GM23338 (cell line): ENCODE measurements at regions not wholly inside any gene's neighbourhood (a gene's known extent, or its start where the extent isn't known, plus 50 kb on each side); places are given as distances from the start of the nearest gene placed in this dataset.

Source experiments
- ATAC-seq: fragments of 200-7000 bp; cut with Tn5 transposase; 3 replicates; pipeline ENCODE4 v1.9.1; 2020
- DNase-seq: peaks from one replicate; pipeline ENCODE4 v3.0.0-alpha.2; 2015; ENCODE audit warnings: low spot score
- H2AFZ ChIP-seq: fragments of 200-600 bp; sonication (generic); 2 replicates; pipeline ENCODE4 v1.8.0; 2016; ENCODE audit warnings: antibody characterized with exemption, mild to moderate bottlenecking, moderate library complexity
- H3F3A ChIP-seq: fragments of 200-600 bp; sonication (generic); replicated peaks from 2 replicates; pipeline ENCODE4 v1.8.0; 2017; ENCODE audit warnings: antibody characterized with exemption, mixed run types, low read depth
- H3K27ac ChIP-seq: fragments of 200-600 bp; sonication (generic); 2 replicates; pipeline ENCODE4 v1.6.1; 2016; ENCODE audit warnings: low read depth
- H3K27me3 ChIP-seq: fragments of 200-600 bp; sonication (generic); 2 replicates; pipeline ENCODE4 v1.8.0; 2016; ENCODE audit warnings: mild to moderate bottlenecking, mixed run types, moderate library complexity; ENCODE audit not compliant: insufficient read depth
- H3K36me3 ChIP-seq: fragments of 200-600 bp; sonication (generic); 2 replicates; pipeline ENCODE4 v1.8.0; 2016; ENCODE audit warnings: mild to moderate bottlenecking; ENCODE audit not compliant: insufficient read depth
- H3K4me1 ChIP-seq: fragments of 200-600 bp; sonication (generic); 2 replicates; pipeline ENCODE4 v1.8.0; 2016; ENCODE audit warnings: mild to moderate bottlenecking, moderate library complexity; ENCODE audit not compliant: insufficient read depth
- H3K4me2 ChIP-seq: fragments of 200-600 bp; sonication (generic); 2 replicates; pipeline ENCODE4 v1.7.1; 2017; ENCODE audit warnings: mixed run types
- H3K4me3 ChIP-seq: fragments of 200-600 bp; sonication (generic); 2 replicates; pipeline ENCODE4 v1.6.1; 2016; ENCODE audit warnings: mixed run types
- H3K79me2 ChIP-seq: fragments of 200-600 bp; sonication (generic); replicated peaks from 2 replicates; pipeline ENCODE4 v1.8.0; 2017; ENCODE audit warnings: mild to moderate bottlenecking; ENCODE audit not compliant: insufficient read depth
- H3K9me2 ChIP-seq: fragments of 200-600 bp; sonication (generic); 2 replicates; pipeline ENCODE4 v1.8.0; 2017; ENCODE audit not compliant: insufficient read depth
- H4K20me1 ChIP-seq: fragments of 200-600 bp; sonication (generic); replicated peaks from 2 replicates; pipeline ENCODE4 v1.8.0; 2017; ENCODE audit warnings: mild to moderate bottlenecking; ENCODE audit not compliant: insufficient read depth
- H3K27ac Mint-ChIP-seq: 2 replicates; pipeline ENCODE4 v1.8.0; 2020; ENCODE audit warnings: inconsistent platforms, mild to moderate bottlenecking, moderate library complexity, mixed read lengths
- H3K27me3 Mint-ChIP-seq: 3 replicates; pipeline ENCODE4 v1.8.0; 2022; ENCODE audit warnings: low read depth, mild to moderate bottlenecking, moderate library complexity, mixed read lengths, inconsistent platforms; ENCODE audit not compliant: insufficient read depth, poor library complexity
- H3K36me3 Mint-ChIP-seq: 3 replicates; pipeline ENCODE4 v1.8.0; 2021; ENCODE audit warnings: low read depth, mild to moderate bottlenecking, inconsistent platforms, moderate library complexity, mixed read lengths
- H3K4me1 Mint-ChIP-seq: 3 replicates; pipeline ENCODE4 v1.8.0; 2020; ENCODE audit warnings: mild to moderate bottlenecking, inconsistent platforms, mixed read lengths
- H3K4me3 Mint-ChIP-seq: 3 replicates; pipeline ENCODE4 v1.8.0; 2021; ENCODE audit warnings: moderate library complexity, mild to moderate bottlenecking, inconsistent platforms, mixed read lengths
- H3K9me3 Mint-ChIP-seq: 3 replicates; pipeline ENCODE4 v1.8.0; 2020; ENCODE audit warnings: moderate library complexity, mild to moderate bottlenecking, inconsistent platforms, mixed read lengths
- NANOG ChIP-seq: IDR thresholded peaks from 2 replicates; pipeline ENCODE4 v1.6.1; 2016; ENCODE audit warnings: antibody characterized with exemption, borderline replicate concordance
- TF ChIP-seq, protein P1 (sequence below): fragments of 250-450 bp; sonication (Bioruptor Pico); IDR thresholded peaks from 2 replicates; pipeline ENCODE4 v1.5.0; 2020; ENCODE audit warnings: mild to moderate bottlenecking, moderate library complexity

GRCh38 chr7:17580856-17581255 is 282.4 kb downstream of the AHR start:
- Histone ChIP-seq H3K27ac (no peak overlapping the region), H3K9me2 (peaks cover 5% of the 10 kb centered on the region; the same call in 1 of the 2 replicates), H3K4me2 (no peak overlapping the region), H3K36me3 (no peaks in the 10 kb centered on the region), H3K4me3 (no peak overlapping the region), H3K79me2 (no peaks in the 10 kb centered on the region), H2AFZ (no peak overlapping the region), H4K20me1 (no peaks in the 10 kb centered on the region), H3K27me3 (no peaks in the 10 kb centered on the region), H3F3A (no peaks in the 10 kb centered on the region), H3K4me1 (no peaks in the 10 kb centered on the region)
- no peak for TF ChIP-seq NANOG
- TF ChIP-seq, protein P1, sequence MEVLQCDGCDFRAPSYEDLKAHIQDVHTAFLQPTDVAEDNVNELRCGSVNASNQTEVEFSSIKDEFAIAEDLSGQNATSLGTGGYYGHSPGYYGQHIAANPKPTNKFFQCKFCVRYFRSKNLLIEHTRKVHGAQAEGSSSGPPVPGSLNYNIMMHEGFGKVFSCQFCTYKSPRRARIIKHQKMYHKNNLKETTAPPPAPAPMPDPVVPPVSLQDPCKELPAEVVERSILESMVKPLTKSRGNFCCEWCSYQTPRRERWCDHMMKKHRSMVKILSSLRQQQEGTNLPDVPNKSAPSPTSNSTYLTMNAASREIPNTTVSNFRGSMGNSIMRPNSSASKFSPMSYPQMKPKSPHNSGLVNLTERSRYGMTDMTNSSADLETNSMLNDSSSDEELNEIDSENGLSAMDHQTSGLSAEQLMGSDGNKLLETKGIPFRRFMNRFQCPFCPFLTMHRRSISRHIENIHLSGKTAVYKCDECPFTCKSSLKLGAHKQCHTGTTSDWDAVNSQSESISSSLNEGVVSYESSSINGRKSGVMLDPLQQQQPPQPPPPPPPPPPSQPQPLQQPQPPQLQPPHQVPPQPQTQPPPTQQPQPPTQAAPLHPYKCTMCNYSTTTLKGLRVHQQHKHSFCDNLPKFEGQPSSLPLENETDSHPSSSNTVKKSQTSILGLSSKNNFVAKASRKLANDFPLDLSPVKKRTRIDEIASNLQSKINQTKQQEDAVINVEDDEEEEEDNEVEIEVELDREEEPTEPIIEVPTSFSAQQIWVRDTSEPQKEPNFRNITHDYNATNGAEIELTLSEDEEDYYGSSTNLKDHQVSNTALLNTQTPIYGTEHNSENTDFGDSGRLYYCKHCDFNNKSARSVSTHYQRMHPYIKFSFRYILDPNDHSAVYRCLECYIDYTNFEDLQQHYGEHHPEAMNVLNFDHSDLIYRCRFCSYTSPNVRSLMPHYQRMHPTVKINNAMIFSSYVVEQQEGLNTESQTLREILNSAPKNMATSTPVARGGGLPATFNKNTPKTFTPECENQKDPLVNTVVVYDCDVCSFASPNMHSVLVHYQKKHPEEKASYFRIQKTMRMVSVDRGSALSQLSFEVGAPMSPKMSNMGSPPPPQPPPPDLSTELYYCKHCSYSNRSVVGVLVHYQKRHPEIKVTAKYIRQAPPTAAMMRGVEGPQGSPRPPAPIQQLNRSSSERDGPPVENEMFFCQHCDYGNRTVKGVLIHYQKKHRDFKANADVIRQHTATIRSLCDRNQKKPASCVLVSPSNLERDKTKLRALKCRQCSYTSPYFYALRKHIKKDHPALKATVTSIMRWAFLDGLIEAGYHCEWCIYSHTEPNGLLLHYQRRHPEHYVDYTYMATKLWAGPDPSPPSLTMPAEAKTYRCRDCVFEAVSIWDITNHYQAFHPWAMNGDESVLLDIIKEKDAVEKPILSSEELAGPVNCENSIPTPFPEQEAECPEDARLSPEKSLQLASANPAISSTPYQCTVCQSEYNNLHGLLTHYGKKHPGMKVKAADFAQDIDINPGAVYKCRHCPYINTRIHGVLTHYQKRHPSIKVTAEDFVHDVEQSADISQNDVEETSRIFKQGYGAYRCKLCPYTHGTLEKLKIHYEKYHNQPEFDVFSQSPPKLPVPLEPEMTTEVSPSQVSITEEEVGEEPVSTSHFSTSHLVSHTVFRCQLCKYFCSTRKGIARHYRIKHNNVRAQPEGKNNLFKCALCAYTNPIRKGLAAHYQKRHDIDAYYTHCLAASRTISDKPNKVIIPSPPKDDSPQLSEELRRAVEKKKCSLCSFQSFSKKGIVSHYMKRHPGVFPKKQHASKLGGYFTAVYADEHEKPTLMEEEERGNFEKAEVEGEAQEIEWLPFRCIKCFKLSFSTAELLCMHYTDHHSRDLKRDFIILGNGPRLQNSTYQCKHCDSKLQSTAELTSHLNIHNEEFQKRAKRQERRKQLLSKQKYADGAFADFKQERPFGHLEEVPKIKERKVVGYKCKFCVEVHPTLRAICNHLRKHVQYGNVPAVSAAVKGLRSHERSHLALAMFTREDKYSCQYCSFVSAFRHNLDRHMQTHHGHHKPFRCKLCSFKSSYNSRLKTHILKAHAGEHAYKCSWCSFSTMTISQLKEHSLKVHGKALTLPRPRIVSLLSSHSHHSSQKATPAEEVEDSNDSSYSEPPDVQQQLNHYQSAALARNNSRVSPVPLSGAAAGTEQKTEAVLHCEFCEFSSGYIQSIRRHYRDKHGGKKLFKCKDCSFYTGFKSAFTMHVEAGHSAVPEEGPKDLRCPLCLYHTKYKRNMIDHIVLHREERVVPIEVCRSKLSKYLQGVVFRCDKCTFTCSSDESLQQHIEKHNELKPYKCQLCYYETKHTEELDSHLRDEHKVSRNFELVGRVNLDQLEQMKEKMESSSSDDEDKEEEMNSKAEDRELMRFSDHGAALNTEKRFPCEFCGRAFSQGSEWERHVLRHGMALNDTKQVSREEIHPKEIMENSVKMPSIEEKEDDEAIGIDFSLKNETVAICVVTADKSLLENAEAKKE, result no peak
- Mint-ChIP-seq H3K27me3 (peaks cover under 1% of the 10 kb centered on the region), H3K27ac (no peak overlapping the region), H3K4me1 (no peaks in the 10 kb centered on the region), H3K36me3 (0 out of 3 replicates have a peak, but pooled peaks cover 5% of the 10 kb centered on the region), H3K4me3 (no peak overlapping the region), H3K9me3 (peaks cover 7% of the 10 kb centered on the region; the same call in 1 of the 3 replicates)
- no peak for DNase-seq
- ATAC-seq, result no peak

GRCh38 chr7:17581301-17581700 is 282.8 kb downstream of the AHR start:
- no peak for ATAC-seq
- Histone ChIP-seq H3K4me2 (no peak overlapping the region), H3F3A (no peaks in the 10 kb centered on the region), H3K36me3 (no peaks in the 10 kb centered on the region), H4K20me1 (no peaks in the 10 kb centered on the region), H2AFZ (no peak overlapping the region), H3K79me2 (no peaks in the 10 kb centered on the region), H3K27ac (no peak overlapping the region), H3K4me3 (no peak overlapping the region), H3K27me3 (no peaks in the 10 kb centered on the region), H3K9me2 (peaks cover 8% of the 10 kb centered on the region; the same call in 1 of the 2 replicates), H3K4me1 (no peaks in the 10 kb centered on the region)
- Mint-ChIP-seq H3K27ac (no peak overlapping the region), H3K9me3 (peaks cover 7% of the 10 kb centered on the region; the same call in 1 of the 3 replicates), H3K4me1 (no peaks in the 10 kb centered on the region), H3K27me3 (peaks cover 2% of the 10 kb centered on the region), H3K36me3 (0 out of 3 replicates have a peak, but pooled peaks cover 5% of the 10 kb centered on the region), H3K4me3 (no peak overlapping the region)
- TF ChIP-seq, protein P1, result no peak
- DNase-seq, result no peak
